HG03558 (cell line): ENCODE measurements at regions not wholly inside any gene's neighbourhood (a gene's known extent, or its start where the extent isn't known, plus 50 kb on each side); places are given as distances from the start of the nearest gene placed in this dataset.
"Not testable (repeated sequence)": the region's sequence is repeated elsewhere in the genome, so short reads cannot be mapped to it uniquely, and the experiment has no call there.

Source experiments
- ATAC-seq: cut with Tn5 transposase; IDR thresholded peaks from one replicate; pipeline ENCODE4 v1.9.1; 2021; ENCODE audit warnings: moderate number of reproducible peaks; ENCODE audit not compliant: unreplicated experiment; ENCODE audit errors: extremely low read depth

- no peak for ATAC-seq
Measured at GRCh38 chr4:186845137-186845842, 121.6 kb upstream of the FAT1 start.

GRCh38 chr4:186846426-186846825, 122.8 kb upstream of the FAT1 start:
- ATAC-seq: no peak

- not testable (repeated sequence) for ATAC-seq
Measured at GRCh38 chr4:186847429-186848131, 123.9 kb upstream of the FAT1 start.

GRCh38 chr4:186848437-186848836, 124.8 kb upstream of the FAT1 start:
- no peak for ATAC-seq

GRCh38 chr4:186851291-186852072, 127.8 kb upstream of the FAT1 start:
- no peak for ATAC-seq

GRCh38 chr4:186852073-186852420, 128.4 kb upstream of the FAT1 start:
- no peak for ATAC-seq

- ATAC-seq: peak; percentile 48
Measured at GRCh38 chr4:186852964-186853391, 129.3 kb upstream of the FAT1 start.

- ATAC-seq: no peak
Measured at GRCh38 chr4:186854256-186854655, 130.6 kb upstream of the FAT1 start.

GRCh38 chr4:186855111-186855510, 131.5 kb upstream of the FAT1 start:
- no peak for ATAC-seq

- ATAC-seq: no peak
Measured at GRCh38 chr4:186857793-186858192, 134.1 kb upstream of the FAT1 start.

GRCh38 chr4:186858355-186858754, 134.7 kb upstream of the FAT1 start:
- ATAC-seq: no peak

- ATAC-seq: no peak
Measured at GRCh38 chr4:186859420-186859819, 135.8 kb upstream of the FAT1 start.

- ATAC-seq: no peak
Measured at GRCh38 chr4:186861317-186861716, 137.7 kb upstream of the FAT1 start.

GRCh38 chr4:186871856-186872255, 148.2 kb upstream of the FAT1 start:
- no peak for ATAC-seq

GRCh38 chr4:186873095-186873494, 149.4 kb upstream of the FAT1 start:
- not testable (repeated sequence) for ATAC-seq

- ATAC-seq: no peak
Measured at GRCh38 chr4:186875476-186875875, 151.8 kb upstream of the FAT1 start.

GRCh38 chr4:186876961-186877626, 153.4 kb upstream of the FAT1 start:
- no peak for ATAC-seq

- no peak for ATAC-seq
Measured at GRCh38 chr4:186878203-186878776, 154.6 kb upstream of the FAT1 start.

- no peak for ATAC-seq
Measured at GRCh38 chr4:186881521-186882220, 158.0 kb upstream of the FAT1 start.

GRCh38 chr4:186882293-186882692, 158.6 kb upstream of the FAT1 start:
- ATAC-seq: no peak
